SK-N-SH treated with all-trans-retinoic acid at 6 μM for 48 hours (cell line): ENCODE measurements at regions not wholly inside any gene's neighbourhood (a gene's known extent, or its start where the extent isn't known, plus 50 kb on each side); places are given as distances from the start of the nearest gene placed in this dataset.
A peak's percentile ranks its signal among the peaks of the same experiment; 100 is the strongest.

Experiments used
- ATAC-seq: fragments of 200-7000 bp; cut with Tn5 transposase; 3 replicates; pipeline ENCODE4 v1.9.1; 2020; ENCODE audit warnings: mild to moderate bottlenecking, moderate library complexity
- ARNTL ChIP-seq: fragments of 450-650 bp; formaldehyde crosslinking; IDR thresholded peaks from 2 replicates; pipeline ENCODE4 v1.5.0; 2020; ENCODE audit warnings: low read depth, mild to moderate bottlenecking, moderate library complexity, borderline replicate concordance
- CREB5 ChIP-seq: fragments of 250-450 bp; sonication (Bioruptor Pico); IDR thresholded peaks from 2 replicates; pipeline ENCODE4 v1.5.1; 2020; ENCODE audit warnings: low read depth, mild to moderate bottlenecking, moderate library complexity
- CSRNP3 ChIP-seq: fragments of 250-450 bp; sonication (Bioruptor Pico); IDR thresholded peaks from 2 replicates; pipeline ENCODE4 v1.5.1; 2021; ENCODE audit warnings: mild to moderate bottlenecking, moderate library complexity
- ESRRG ChIP-seq: fragments of 250-450 bp; sonication (Bioruptor Pico); IDR thresholded peaks from 2 replicates; pipeline ENCODE4 v1.6.1; 2021; ENCODE audit warnings: mild to moderate bottlenecking
- GLIS3 ChIP-seq: fragments of 250-450 bp; sonication (Bioruptor Pico); IDR thresholded peaks from 2 replicates; pipeline ENCODE4 v1.5.0; 2020; ENCODE audit warnings: mild to moderate bottlenecking, moderate library complexity
- ISL1 ChIP-seq: fragments of 250-450 bp; sonication (Bioruptor Pico); IDR thresholded peaks from 2 replicates; pipeline ENCODE4 v2.1.2; 2022; ENCODE audit warnings: mild to moderate bottlenecking, moderate library complexity
- OSR1 ChIP-seq: fragments of 250-450 bp; sonication (Bioruptor Pico); IDR thresholded peaks from 2 replicates; pipeline ENCODE4 v1.8.0; 2022; ENCODE audit warnings: moderate library complexity, mild to moderate bottlenecking, inconsistent platforms
- PATZ1 ChIP-seq: fragments of 250-450 bp; sonication (Bioruptor Pico); IDR thresholded peaks from 2 replicates; pipeline ENCODE4 v1.8.0; 2020; ENCODE audit warnings: mild to moderate bottlenecking, moderate library complexity, borderline replicate concordance
- POU6F1 ChIP-seq: fragments of 250-450 bp; sonication (Bioruptor Pico); IDR thresholded peaks from 2 replicates; pipeline ENCODE4 v1.8.0; 2021; ENCODE audit warnings: low read depth, mild to moderate bottlenecking, moderate library complexity, borderline replicate concordance
- PPARA ChIP-seq: fragments of 250-450 bp; sonication (Bioruptor Pico); IDR thresholded peaks from 2 replicates; pipeline ENCODE4 v1.5.0; 2020; ENCODE audit warnings: mild to moderate bottlenecking, borderline replicate concordance
- RARB ChIP-seq: fragments of 250-450 bp; sonication (Bioruptor Pico); IDR thresholded peaks from 2 replicates; pipeline ENCODE4 v1.8.0; 2021; ENCODE audit warnings: mild to moderate bottlenecking, moderate library complexity
- SNAI2 ChIP-seq: fragments of 250-450 bp; sonication (Bioruptor Pico); IDR thresholded peaks from 2 replicates; pipeline ENCODE4 v1.5.0; 2020; ENCODE audit warnings: mild to moderate bottlenecking, moderate library complexity
- TCF4 ChIP-seq: fragments of 250-450 bp; sonication (Bioruptor Pico); IDR thresholded peaks from 2 replicates; pipeline ENCODE4 v1.8.0; 2021; ENCODE audit warnings: mild to moderate bottlenecking, moderate library complexity, borderline replicate concordance
- TOX ChIP-seq: fragments of 250-450 bp; sonication (Bioruptor Pico); IDR thresholded peaks from 2 replicates; pipeline ENCODE4 v1.8.0; 2021; ENCODE audit warnings: mild to moderate bottlenecking, moderate library complexity, borderline replicate concordance
- TSHZ2 ChIP-seq: fragments of 250-450 bp; sonication (Bioruptor Pico); IDR thresholded peaks from 2 replicates; pipeline ENCODE4 v1.5.0; 2020; ENCODE audit warnings: mild to moderate bottlenecking, moderate library complexity
- ZC3H10 ChIP-seq: fragments of 250-450 bp; sonication (Bioruptor Pico); IDR thresholded peaks from 2 replicates; pipeline ENCODE4 v1.5.1; 2021; ENCODE audit warnings: mild to moderate bottlenecking, moderate library complexity
- ZFP3 ChIP-seq: fragments of 250-450 bp; sonication (Bioruptor Pico); IDR thresholded peaks from 2 replicates; pipeline ENCODE4 v1.5.0; 2020; ENCODE audit warnings: mild to moderate bottlenecking, moderate library complexity
- ZNF565 ChIP-seq: fragments of 450-650 bp; formaldehyde crosslinking; conservative IDR thresholded peaks from 2 replicates; pipeline ENCODE4 v1.5.0; 2020; ENCODE audit warnings: low read depth, mild to moderate bottlenecking, moderate library complexity
- ZNF70 ChIP-seq: fragments of 450-650 bp; formaldehyde crosslinking; IDR thresholded peaks from 2 replicates; pipeline ENCODE4 v1.5.0; 2020; ENCODE audit warnings: mild to moderate bottlenecking, moderate library complexity
- ZNF8 ChIP-seq: fragments of 450-650 bp; formaldehyde crosslinking; IDR thresholded peaks from 2 replicates; pipeline ENCODE4 v1.5.0; 2020; ENCODE audit warnings: mild to moderate bottlenecking, moderate library complexity

GRCh38 chr6:121830736-121831135 is 395.3 kb downstream of the GJA1 start:
- ATAC-seq: no peak; the same call in 2 of the 3 replicates
- no peak for TF ChIP-seq ZFP3 (CRISPR knock-in tag)
- TF ChIP-seq TCF4 (CRISPR knock-in tag): no peak
- TF ChIP-seq PPARA: no peak
- TF ChIP-seq TSHZ2 (CRISPR knock-in tag): no peak
- no peak for TF ChIP-seq SNAI2
- TF ChIP-seq POU6F1 (CRISPR knock-in tag): no peak
- TF ChIP-seq CSRNP3 (CRISPR knock-in tag): no peak
- TF ChIP-seq PATZ1 (CRISPR knock-in tag): no peak
- no peak for TF ChIP-seq ARNTL
- no peak for TF ChIP-seq GLIS3
- no peak for TF ChIP-seq RARB
- no peak for TF ChIP-seq ESRRG (CRISPR knock-in tag)
- no peak for TF ChIP-seq OSR1
- TF ChIP-seq ZNF70: no peak
- TF ChIP-seq ZNF8 (CRISPR knock-in tag): no peak
- TF ChIP-seq ZC3H10 (CRISPR knock-in tag): no peak

- TF ChIP-seq TOX (CRISPR knock-in tag): no peak
- no peak for TF ChIP-seq OSR1
- TF ChIP-seq ISL1 (CRISPR knock-in tag): peak; percentile 53
- TF ChIP-seq CREB5 (CRISPR knock-in tag): 0 out of 2 replicates have a peak, but pooled peaks have one; percentile 3
- TF ChIP-seq, all 23 proteins: peak for 2
- no peak for ATAC-seq
Measured at GRCh38 chr6:121835662-121836061, 400.2 kb downstream of the GJA1 start.

- ATAC-seq: no peak
Measured at GRCh38 chr6:121837545-121838229, 402.2 kb downstream of the GJA1 start.

GRCh38 chr6:121838842-121839241 is 403.4 kb downstream of the GJA1 start:
- peak; percentile 96 for ATAC-seq
- peak; percentile 74 for TF ChIP-seq ISL1 (CRISPR knock-in tag)
- no peak for TF ChIP-seq POU6F1 (CRISPR knock-in tag)
- TF ChIP-seq RARB: peak; percentile 24; the same call in 1 of the 2 replicates
- no peak for TF ChIP-seq GLIS3
- peak; percentile 65; the same call in 1 of the 2 replicates for TF ChIP-seq TOX (CRISPR knock-in tag)

More at GRCh38 chr6:121837545-121838229, 402.2 kb downstream of the GJA1 start:
- no peak for TF ChIP-seq ZNF565 (CRISPR knock-in tag)
